ENCODE measurements at regions not wholly inside any gene's neighbourhood (a gene's known extent, or its start where the extent isn't known, plus 50 kb on each side); places are given as distances from the start of the nearest gene placed in this dataset.

DNA sequence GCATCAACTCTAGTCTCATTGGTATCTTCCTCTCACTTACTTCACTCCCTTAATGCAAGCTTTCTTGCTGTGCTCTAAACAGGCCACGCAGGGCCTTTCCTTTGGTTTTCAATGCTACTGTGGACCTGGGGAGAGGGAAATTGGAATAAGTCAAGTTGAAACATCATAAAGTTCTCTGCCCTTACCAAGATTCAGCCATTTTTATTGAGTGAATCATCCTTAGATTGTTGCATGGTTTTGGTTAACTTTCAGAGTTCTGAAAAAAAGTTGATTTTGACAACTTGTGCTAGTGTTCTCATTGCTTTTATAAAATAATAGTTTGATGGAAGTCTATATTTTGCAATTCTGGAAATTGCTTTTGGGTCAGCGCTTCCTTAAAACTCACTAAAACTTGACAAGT, 852.8 kb upstream of the ACVR2A start:
- TF ChIP-seq, protein P1, sequence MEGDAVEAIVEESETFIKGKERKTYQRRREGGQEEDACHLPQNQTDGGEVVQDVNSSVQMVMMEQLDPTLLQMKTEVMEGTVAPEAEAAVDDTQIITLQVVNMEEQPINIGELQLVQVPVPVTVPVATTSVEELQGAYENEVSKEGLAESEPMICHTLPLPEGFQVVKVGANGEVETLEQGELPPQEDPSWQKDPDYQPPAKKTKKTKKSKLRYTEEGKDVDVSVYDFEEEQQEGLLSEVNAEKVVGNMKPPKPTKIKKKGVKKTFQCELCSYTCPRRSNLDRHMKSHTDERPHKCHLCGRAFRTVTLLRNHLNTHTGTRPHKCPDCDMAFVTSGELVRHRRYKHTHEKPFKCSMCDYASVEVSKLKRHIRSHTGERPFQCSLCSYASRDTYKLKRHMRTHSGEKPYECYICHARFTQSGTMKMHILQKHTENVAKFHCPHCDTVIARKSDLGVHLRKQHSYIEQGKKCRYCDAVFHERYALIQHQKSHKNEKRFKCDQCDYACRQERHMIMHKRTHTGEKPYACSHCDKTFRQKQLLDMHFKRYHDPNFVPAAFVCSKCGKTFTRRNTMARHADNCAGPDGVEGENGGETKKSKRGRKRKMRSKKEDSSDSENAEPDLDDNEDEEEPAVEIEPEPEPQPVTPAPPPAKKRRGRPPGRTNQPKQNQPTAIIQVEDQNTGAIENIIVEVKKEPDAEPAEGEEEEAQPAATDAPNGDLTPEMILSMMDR (conservative IDR thresholded peaks at IDR 0.05; ENCODE audit: low read depth, low read length), result no peak
- TF ChIP-seq EZH2 (IDR thresholded peaks at IDR 0.05; ENCODE audit: low read length, unreplicated experiment), result no peak
- no peak for TF ChIP-seq EZH2phosphoT487 (IDR thresholded peaks at IDR 0.05; ENCODE audit: borderline replicate concordance, low read length)

Data from PC-3 (cell line).